OCI-M1 (cell line): ENCODE measurements at regions not wholly inside any gene's neighbourhood (a gene's known extent, or its start where the extent isn't known, plus 50 kb on each side); places are given as distances from the start of the nearest gene placed in this dataset.
A peak's percentile ranks its signal among the peaks of the same experiment; 100 is the strongest.

Experiments
- DNase-seq: peaks from one replicate; lab custom pipeline; 2025; lab: John Stamatoyannopoulos, UW

DNA sequence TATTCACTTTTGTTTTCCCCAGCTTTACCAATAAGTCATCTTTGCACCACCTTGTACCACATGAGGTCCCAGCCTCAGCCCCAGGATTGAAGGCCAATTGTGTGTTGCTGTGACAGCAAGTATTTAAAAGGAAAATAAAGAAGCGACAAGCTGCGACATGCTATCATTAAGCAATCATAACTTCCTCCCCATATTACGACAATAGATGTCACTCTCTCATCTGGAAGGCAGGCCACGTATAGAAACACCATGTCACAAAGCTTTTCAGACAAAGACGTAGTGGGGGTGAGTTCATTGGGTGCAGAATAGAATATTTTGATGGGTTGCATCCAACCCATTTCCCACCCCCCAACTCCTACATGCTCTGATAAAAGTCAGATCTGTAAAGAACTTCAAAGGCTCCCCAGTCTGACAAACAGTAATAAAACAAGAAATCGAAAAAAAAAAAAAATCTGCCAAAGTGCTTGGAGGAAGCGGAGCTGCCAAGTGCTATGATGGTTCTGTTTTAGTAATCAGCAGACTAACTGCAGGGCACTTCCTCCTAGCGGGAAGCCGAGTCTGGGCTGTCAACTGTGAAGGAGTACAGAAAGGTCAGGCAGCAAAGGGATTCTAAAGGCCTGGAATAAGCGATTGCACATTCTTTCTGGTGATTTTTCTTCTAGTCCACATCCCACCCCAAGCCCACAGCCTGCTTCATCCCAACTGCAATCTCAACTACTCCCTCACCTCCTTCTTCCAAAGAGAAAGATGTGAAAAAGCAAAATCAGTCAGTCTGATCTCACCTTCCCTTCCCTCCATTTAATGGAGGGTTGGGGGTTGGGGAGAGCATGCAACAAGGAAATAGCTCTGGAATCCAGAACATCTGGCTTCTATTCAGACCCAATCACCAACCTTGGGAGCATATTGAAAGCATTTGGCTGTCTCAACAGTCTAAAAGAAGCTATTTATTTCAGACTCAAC, 131.4 kb upstream of the UBASH3B start:
- no peak for DNase-seq

- no peak for DNase-seq
These were observed 133.9 kb upstream of the UBASH3B start for GRCh38 chr11:122521626-122522025.

DNA sequence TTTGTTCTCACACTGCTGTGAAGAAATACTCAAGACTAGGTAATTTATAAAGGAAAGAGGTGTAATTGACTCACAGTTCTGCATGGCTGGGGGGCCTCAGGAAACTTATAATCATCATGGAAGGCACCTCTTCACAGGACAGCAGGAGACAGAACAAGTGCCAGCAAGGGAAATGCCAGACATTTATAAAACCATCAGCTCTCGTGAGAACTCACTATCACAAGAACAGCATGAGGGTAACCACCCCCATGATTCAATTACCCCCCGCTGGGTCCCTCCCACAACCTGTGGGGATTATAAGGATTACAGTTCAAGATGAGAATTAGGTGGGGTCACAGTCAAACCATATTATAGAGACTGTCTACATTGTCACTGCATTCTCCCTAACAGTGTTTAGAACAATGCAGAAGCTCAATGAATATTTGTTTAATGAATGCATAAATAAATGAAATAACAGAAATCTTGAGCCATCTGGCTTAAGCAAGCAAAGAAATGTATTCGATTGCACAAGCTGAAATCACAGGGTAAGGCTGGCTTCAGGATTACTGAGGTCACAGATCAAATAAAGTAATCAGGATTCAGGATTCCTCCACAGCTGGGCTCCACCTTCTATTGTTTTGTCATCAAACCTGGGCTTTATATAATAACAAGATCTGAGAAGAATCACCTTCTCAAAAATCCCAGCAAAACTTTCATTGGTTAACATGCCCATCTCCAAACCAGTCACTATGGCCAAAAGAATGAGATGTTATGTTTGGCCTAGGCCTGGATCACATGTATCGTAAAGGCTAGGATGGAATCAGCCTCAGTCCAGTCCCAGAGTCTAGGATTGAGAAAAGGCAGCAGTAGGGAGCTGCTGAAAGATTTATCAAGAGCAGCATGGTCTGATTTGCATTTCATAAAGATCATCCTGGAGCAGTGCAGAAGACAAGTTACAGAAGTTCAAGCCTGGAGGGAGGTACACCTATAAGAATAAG, 137.8 kb upstream of the UBASH3B start:
- no peak for DNase-seq

- DNase-seq: no peak
These were observed 138.8 kb upstream of the UBASH3B start for GRCh38 chr11:122516686-122517085.

- no peak for DNase-seq
These were observed 141.5 kb upstream of the UBASH3B start for GRCh38 chr11:122513997-122514396.

DNA sequence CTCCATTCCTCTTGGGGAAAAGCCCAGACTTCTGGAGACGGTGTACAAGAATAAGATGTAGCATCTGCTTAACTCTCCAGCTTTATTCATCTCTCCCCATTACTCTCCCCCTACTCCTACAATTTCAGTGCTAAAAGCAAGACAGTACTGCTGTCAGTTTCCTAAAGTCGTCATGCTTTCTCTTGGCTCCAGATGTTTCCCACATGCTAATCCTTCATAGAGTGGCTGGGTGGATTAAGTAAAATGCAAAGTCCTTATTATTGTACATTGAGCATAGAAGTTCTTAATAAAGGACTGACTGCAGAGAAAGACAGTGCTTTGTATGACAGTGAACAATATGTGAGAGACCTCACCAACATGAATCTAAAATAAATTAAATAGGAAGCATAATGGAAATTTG, 142.2 kb upstream of the UBASH3B start:
- no peak for DNase-seq

DNA sequence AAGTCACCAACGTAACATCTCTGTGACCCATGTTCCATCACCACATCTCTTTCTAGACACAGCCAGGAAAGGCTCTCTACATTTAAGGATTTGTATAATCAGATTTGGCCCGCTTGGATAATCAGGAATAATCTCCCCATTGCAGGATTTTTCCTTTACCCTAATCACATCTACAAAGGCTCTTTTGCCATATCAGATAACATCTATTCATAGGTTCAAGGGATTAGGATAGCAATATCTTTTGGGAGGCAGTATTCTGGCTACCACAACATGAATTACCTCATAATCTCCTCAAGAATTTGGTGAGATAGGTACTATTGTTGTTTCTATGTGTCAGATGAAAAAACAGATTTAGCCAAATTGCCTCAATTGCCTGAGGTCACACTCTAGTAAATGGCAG, 142.8 kb upstream of the UBASH3B start:
- no peak for DNase-seq

- DNase-seq: no peak
These were observed 145.6 kb upstream of the UBASH3B start for GRCh38 chr11:122509899-122510298.

- no peak for DNase-seq
These were observed 146.4 kb upstream of the UBASH3B start for GRCh38 chr11:122509091-122509490.

DNA sequence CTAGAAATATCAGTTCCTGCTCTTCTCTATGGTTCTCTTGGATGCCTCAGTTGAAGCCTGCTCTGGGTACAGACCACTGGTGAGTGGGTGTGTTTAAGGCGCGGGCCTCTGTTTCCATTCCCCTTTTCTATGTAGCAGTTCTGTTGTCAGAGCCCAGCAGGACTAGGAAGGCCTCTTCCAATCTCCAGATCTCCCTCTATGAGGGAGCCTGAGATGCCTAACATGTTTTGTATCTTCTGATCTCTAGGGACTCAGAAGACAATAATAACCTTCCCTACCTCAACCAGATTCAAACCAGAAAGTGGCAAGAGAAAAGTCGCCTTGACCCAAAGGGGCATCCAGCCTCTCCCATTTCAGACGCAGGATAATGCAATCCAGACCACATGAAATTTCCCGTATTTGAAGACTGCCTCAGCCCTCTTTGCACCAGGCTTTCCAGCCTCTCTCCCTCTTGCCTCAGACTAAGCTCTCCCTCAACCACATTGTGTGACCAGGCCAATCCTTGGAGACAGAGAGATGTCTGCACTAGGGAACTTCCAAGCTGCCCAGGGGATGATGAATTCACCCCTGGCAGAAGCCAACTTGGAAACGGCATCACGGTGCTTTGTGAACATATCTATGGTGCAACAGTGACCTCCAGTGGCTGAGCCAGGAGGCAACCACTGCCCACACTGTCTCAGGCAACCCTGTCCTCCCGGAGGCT, 150.1 kb upstream of the UBASH3B start:
- peak; percentile 82 for DNase-seq

DNA sequence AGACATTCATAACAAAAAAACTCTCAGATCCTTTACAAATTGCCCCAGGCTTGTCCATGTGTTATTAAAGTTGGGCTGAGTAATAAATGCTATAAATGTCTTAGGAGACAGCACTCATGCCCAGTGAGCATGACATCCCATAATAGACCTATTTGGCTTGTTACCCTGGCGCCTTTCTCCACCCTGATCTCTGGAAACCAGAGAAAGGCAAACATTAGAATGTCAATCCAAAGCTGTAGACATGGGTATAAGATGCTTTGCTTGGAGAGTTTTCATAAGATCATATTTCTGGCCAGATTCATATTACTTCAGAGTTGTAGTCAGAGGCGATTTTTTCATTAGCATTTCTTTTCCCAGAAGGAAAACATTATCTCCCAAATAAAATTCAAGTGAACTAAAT, 161.3 kb upstream of the UBASH3B start:
- no peak for DNase-seq

GRCh38 chr11:122491509-122491908, 164.0 kb upstream of the UBASH3B start:
- no peak for DNase-seq

- DNase-seq: no peak
These were observed 166.4 kb upstream of the UBASH3B start for GRCh38 chr11:122488892-122489706.

DNA sequence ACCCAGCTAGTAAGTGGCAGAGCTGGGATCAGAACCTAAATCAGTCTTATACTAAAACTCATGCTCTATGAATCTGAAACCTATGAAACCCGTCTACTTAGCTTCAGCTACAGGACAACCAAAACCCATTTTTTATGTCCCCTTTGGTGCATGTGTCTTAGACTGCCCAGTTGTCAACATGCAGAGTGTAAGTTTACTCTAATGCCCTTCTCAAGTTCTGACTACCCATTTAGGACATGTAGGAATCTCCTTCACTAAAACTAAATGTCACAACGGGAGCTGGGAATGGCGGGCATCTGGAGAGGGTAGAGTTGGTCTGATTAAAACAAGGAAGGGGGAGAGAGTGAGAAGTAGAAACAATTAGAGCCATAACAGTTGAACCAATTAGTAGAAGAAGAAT, 167.9 kb upstream of the UBASH3B start:
- DNase-seq: no peak

GRCh38 chr11:122486793-122487495, 168.6 kb upstream of the UBASH3B start:
- peak; percentile 28 for DNase-seq

GRCh38 chr11:122478986-122479385, 176.5 kb upstream of the UBASH3B start:
- DNase-seq: no peak

DNA sequence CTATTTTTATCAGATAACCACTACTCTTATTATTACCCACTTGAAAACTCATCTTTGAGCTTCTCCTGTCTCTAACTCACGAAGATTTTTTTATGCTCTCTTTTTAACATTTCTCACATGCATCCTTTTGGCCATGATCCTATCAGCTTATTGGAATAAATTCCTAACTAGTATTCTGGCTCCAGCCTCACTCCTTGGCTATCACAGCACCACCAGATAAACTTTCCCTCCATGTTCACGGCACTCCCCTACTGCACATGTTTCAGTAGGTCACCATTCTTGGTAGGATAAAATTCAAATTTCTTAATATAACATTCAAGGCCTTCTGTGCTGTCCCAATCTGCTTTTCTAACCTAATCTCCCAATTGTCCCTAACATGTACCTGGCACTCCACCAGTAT, 186.6 kb upstream of the UBASH3B start:
- no peak for DNase-seq

- no peak for DNase-seq
These were observed 192.0 kb upstream of the UBASH3B start for GRCh38 chr11:122463530-122463929.

GRCh38 chr11:122459064-122459463, 196.5 kb upstream of the UBASH3B start:
- DNase-seq: no peak

DNA sequence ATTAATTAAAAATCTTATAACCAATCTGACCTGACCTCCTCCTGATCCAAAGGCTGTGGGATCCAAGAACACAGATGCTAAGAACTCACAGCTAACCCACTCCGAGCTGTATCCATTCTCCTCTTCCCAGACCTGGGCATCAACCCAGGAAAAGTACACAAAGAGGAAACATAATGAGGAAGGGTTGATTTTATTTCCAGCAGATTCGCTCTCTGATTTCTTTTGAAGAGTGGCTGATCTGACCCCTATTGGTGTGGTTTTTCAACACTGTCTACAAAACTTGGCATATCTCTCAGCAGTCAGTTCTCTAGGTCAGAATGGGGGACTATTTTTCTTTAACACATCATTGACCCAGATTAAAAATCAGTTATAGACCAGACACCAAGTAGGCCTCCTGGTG, 201.9 kb upstream of the UBASH3B start:
- DNase-seq: no peak

GRCh38 chr11:122451911-122452310, 203.6 kb upstream of the UBASH3B start:
- no peak for DNase-seq
